OCI-LY7 (cell line): ENCODE measurements at regions not wholly inside any gene's neighbourhood (a gene's known extent, or its start where the extent isn't known, plus 50 kb on each side); places are given as distances from the start of the nearest gene placed in this dataset.

Source experiments
- BruUV-seq: library from RNA; stranded (reverse); fragments of 400-500 nt; replicated peaks from 2 replicates; lab custom pipeline; 2021; lab: Mats Ljungman, UMichigan
- CTCF ChIA-PET: fragments of 300-600 bp; sonication (Branson Sonifier 250); formaldehyde crosslinking; loops from one replicate; lab custom pipeline; 2022; ENCODE audit warnings: antibody characterized with exemption; ENCODE audit not compliant: unreplicated experiment; lab: Charles Lee
- POLR2A ChIA-PET: fragments of 300-600 bp; sonication (Branson Sonifier 250); formaldehyde crosslinking; loops from one replicate; lab custom pipeline; 2022; ENCODE audit warnings: antibody characterized with exemption; lab: Charles Lee
- DNase-seq: peaks from one replicate; pipeline ENCODE4 v3.0.0-alpha.2; 2015; ENCODE audit warnings: low spot score
- H2AFZ ChIP-seq: fragments of 200-600 bp; sonication (generic), shearing (Covaris generic); 2 replicates; pipeline ENCODE4 v1.6.1; 2014; ENCODE audit warnings: mild to moderate bottlenecking, antibody characterized with exemption, low read length, moderate library complexity
- H3K27ac ChIP-seq: fragments of 200-600 bp; sonication (generic); 2 replicates; pipeline ENCODE4 v1.5.1; 2014; ENCODE audit warnings: mixed run types, low read depth, mild to moderate bottlenecking, moderate library complexity, low read length, inconsistent platforms; ENCODE audit not compliant: poor library complexity, severe bottlenecking
- H3K36me3 ChIP-seq: fragments of 200-600 bp; sonication (generic); 2 replicates; pipeline ENCODE4 v1.6.1; 2014; ENCODE audit warnings: mild to moderate bottlenecking, antibody characterized with exemption, low read length, moderate library complexity, mixed read lengths; ENCODE audit not compliant: insufficient read depth
- H3K4me1 ChIP-seq: fragments of 200-600 bp; sonication (generic); 2 replicates; pipeline ENCODE4 v1.5.1; 2014; ENCODE audit warnings: mild to moderate bottlenecking, low read length; ENCODE audit not compliant: insufficient read depth, poor library complexity, severe bottlenecking
- H3K4me2 ChIP-seq: fragments of 200-600 bp; sonication (generic); 2 replicates; pipeline ENCODE4 v1.6.1; 2014; ENCODE audit warnings: mild to moderate bottlenecking, low read length
- H3K4me3 ChIP-seq: fragments of 200-600 bp; sonication (generic); 2 replicates; pipeline ENCODE4 v1.5.1; 2014; ENCODE audit warnings: mild to moderate bottlenecking, low read depth, low read length; ENCODE audit not compliant: poor library complexity, severe bottlenecking
- H3K79me2 ChIP-seq: fragments of 200-600 bp; sonication (generic); 2 replicates; pipeline ENCODE4 v1.6.1; 2016; ENCODE audit warnings: low read depth, mild to moderate bottlenecking, low read length, moderate library complexity, mixed read lengths; ENCODE audit not compliant: insufficient read depth
- H3K9me2 ChIP-seq: fragments of 200-600 bp; sonication (generic); 2 replicates; pipeline ENCODE4 v1.6.1; 2016; ENCODE audit warnings: mild to moderate bottlenecking, low read length, mixed read lengths; ENCODE audit not compliant: insufficient read depth
- H3K9me3 ChIP-seq: fragments of 200-600 bp; sonication (generic); 2 replicates; pipeline ENCODE4 v1.6.1; 2014; ENCODE audit warnings: mild to moderate bottlenecking, mixed run types, low read length, mixed read lengths
- H4K20me1 ChIP-seq: fragments of 200-600 bp; sonication (generic); 2 replicates; pipeline ENCODE4 v1.6.1; 2014; ENCODE audit warnings: mild to moderate bottlenecking, antibody characterized with exemption, low read length, moderate library complexity, mixed read lengths; ENCODE audit not compliant: insufficient read depth
- EZH2phosphoT487 ChIP-seq: fragments of 200-600 bp; sonication (generic); IDR thresholded peaks from 2 replicates; pipeline ENCODE4 v1.6.1; 2018; ENCODE audit warnings: low read depth, borderline replicate concordance, mild to moderate bottlenecking, mixed run types, antibody characterized with exemption, low read length, moderate library complexity, mixed read lengths
- intact Hi-C: fragments of 100-400 bp; cut with micrococcal nuclease; formaldehyde crosslinking; loops from one replicate; pipeline ENCODE4 v1.10.0; 2022; ENCODE audit not compliant: unreplicated experiment
- TF ChIP-seq, protein P1 (sequence below): fragments of 200-600 bp; sonication (generic); conservative IDR thresholded peaks from 2 replicates; pipeline ENCODE4 v1.5.1; 2014; ENCODE audit warnings: mild to moderate bottlenecking, antibody characterized with exemption, low read length, moderate library complexity, mixed read lengths

DNA sequence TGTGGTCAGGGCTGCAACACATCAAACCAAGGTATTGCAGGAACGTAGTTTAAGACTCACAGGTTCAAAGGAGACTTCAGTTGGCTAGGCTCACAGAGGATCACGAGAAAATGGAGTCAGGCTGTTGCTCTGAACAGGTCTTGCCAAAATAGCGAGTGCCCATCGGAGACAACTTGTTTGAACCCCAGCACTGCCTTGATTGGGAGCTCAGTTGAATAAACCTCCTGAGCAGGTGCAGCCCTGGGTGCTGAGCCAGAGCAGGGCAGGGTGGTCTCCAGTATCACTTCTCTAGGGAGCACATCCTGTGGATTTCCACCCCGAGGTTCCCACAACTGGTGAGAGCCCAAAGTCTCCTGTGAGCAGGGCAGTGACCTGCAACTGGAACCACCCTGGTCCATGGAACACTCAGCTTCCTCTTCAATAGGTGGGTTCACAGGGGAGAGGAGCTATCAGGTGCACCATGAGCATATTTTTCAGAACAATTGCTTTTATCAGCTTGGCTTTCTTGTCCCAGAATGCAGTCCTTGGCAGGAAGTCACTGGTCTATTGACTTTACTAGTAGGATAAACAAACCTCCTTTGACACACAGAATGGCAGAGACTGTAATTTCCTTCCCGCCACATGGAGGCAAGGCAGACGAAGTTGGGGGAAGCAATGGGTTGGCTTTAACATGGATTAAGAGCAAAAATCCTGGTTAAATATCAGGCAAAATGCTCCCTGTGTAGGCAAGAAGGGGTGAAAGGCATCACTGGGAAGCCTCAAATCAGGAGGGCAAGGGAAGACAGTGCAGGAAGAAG, 267.7 kb upstream of the FOXQ1 start:
- POLR2A ChIA-PET = no interaction called here
- no peaks in the 10 kb centered on the region for H3K79me2 ChIP-seq
- no peak overlapping the region for H3K4me2 ChIP-seq
- H2AFZ ChIP-seq = no peak overlapping the region
- H3K4me3 ChIP-seq = no peak overlapping the region
- no TSS peak for BruUV-seq
- H3K36me3 ChIP-seq = no peaks in the 10 kb centered on the region
- no peaks in the 10 kb centered on the region for H3K9me3 ChIP-seq
- H3K27ac ChIP-seq = no peak overlapping the region
- no peaks in the 10 kb centered on the region for H3K4me1 ChIP-seq
- TF ChIP-seq, protein P1, sequence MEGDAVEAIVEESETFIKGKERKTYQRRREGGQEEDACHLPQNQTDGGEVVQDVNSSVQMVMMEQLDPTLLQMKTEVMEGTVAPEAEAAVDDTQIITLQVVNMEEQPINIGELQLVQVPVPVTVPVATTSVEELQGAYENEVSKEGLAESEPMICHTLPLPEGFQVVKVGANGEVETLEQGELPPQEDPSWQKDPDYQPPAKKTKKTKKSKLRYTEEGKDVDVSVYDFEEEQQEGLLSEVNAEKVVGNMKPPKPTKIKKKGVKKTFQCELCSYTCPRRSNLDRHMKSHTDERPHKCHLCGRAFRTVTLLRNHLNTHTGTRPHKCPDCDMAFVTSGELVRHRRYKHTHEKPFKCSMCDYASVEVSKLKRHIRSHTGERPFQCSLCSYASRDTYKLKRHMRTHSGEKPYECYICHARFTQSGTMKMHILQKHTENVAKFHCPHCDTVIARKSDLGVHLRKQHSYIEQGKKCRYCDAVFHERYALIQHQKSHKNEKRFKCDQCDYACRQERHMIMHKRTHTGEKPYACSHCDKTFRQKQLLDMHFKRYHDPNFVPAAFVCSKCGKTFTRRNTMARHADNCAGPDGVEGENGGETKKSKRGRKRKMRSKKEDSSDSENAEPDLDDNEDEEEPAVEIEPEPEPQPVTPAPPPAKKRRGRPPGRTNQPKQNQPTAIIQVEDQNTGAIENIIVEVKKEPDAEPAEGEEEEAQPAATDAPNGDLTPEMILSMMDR = no peak
- no peaks in the 10 kb centered on the region for H4K20me1 ChIP-seq
- CTCF ChIA-PET = no interaction called here
- intact Hi-C loops = no loop called here
- no peaks in the 10 kb centered on the region for H3K9me2 ChIP-seq
- DNase-seq = no peak

DNA sequence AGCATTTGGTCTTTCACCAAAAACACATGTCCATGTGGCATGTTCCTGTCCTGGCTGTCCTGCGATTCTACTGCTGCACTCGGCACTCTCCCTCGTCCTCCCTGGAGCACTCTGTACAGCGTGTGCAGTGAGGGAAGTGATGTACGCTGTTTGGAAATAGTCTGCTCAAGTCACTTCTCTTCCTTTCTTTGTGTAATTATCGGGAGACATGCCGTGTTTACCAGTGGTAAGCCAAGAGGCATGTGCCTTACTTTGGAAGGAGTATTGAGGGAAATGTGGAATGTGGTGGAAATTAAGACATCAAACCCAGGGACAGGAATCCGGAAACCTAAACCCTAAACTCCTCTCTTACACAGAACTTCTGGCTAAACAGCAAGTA, 268.5 kb upstream of the FOXQ1 start:
- ChIA-PET CTCF (no interaction called here), POLR2A (no interaction called here)
- intact Hi-C loops = no loop called here
- Histone ChIP-seq H3K27ac (no peak overlapping the region), H4K20me1 (no peaks in the 10 kb centered on the region), H3K4me3 (no peak overlapping the region), H3K9me2 (no peaks in the 10 kb centered on the region), H3K79me2 (no peaks in the 10 kb centered on the region), H2AFZ (no peak overlapping the region), H3K4me2 (no peak overlapping the region), H3K36me3 (no peaks in the 10 kb centered on the region), H3K9me3 (no peaks in the 10 kb centered on the region), H3K4me1 (no peaks in the 10 kb centered on the region)
- DNase-seq = no peak
- TF ChIP-seq, protein P1 = no peak
- TF ChIP-seq EZH2phosphoT487 = no peak
- no TSS peak for BruUV-seq

DNA sequence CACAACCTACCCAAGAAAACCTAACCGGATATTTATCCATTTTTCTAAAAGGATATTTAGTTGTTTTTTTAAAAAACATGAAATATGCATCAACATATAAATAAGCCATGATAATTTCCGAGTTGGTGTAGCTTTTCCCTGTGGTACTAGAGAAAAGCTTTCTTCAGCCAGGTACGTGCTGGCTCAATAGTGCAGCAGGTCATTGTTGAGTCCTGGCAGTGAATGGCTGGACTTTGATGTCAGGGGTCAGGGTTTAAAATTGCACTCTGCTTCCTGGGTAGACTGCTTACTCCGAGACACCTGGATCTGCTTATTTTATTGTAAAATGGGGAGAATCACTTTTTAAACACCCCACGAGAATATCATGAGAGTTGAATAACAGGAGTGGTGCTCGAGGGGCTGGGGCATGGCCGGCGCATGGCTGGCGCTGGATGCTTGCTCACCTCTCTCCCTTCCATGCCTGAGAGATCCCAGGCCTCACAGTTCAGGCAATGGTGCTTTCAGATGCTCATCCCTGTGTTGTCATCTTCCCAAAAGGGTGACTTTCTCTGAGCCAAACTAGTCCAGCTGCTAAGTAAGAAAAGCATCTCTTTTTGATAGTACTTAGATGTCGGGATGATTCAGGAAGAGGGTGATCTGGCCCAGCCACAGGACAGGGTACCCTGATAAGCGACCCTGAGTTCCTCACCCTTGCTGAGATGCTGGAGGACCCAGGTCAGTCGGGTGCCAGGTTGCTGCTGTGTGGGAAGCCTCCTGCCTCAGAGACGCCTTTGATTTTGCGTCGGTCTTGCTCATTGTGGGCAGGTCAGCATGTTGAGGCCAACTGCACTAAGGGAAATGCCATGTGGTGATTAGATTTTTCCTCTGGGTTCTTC, 269.1 kb upstream of the FOXQ1 start:
- Histone ChIP-seq H3K9me2 (no peaks in the 10 kb centered on the region), H3K4me3 (no peak overlapping the region), H3K79me2 (no peaks in the 10 kb centered on the region), H3K4me2 (no peak overlapping the region), H3K4me1 (no peaks in the 10 kb centered on the region), H2AFZ (no peak overlapping the region), H3K27ac (no peak overlapping the region), H3K36me3 (no peaks in the 10 kb centered on the region), H3K9me3 (no peaks in the 10 kb centered on the region), H4K20me1 (no peaks in the 10 kb centered on the region)
- no TSS peak for BruUV-seq
- no peak for TF ChIP-seq EZH2phosphoT487
- TF ChIP-seq, protein P1 = no peak
- POLR2A ChIA-PET = interaction anchor here (0.6 kb wide), 1 partner anchor 34 kb away, joined by 4 read pairs; no protein-coding TSS in a partner anchor
- no peak for DNase-seq
- CTCF ChIA-PET = no interaction called here
- intact Hi-C loops = no loop called here
